SK-N-MC (cell line): ENCODE measurements at regions not wholly inside any gene's neighbourhood (a gene's known extent, or its start where the extent isn't known, plus 50 kb on each side); places are given as distances from the start of the nearest gene placed in this dataset.

ENCODE experiments used
- DNase-seq: peaks from one replicate; pipeline ENCODE4 v3.0.0-alpha.2; 2011; ENCODE audit warnings: low read depth, low spot score
- H3K27ac ChIP-seq: fragments of 200-600 bp; sonication (generic); 2 replicates; pipeline ENCODE4 v1.5.1; 2016; ENCODE audit warnings: mixed run types
- H3K36me3 ChIP-seq: fragments of 200-600 bp; sonication (generic); 2 replicates; pipeline ENCODE4 v1.6.1; 2017; ENCODE audit warnings: antibody characterized with exemption, low read length, mixed read lengths; ENCODE audit not compliant: insufficient read depth
- H3K4me3 ChIP-seq: fragments of 200-600 bp; sonication (generic); 2 replicates; pipeline ENCODE4 v1.5.1; 2016
- H3K9ac ChIP-seq: fragments of 200-600 bp; sonication (generic); 2 replicates; pipeline ENCODE4 v1.8.0; 2017; ENCODE audit warnings: mixed run types, mixed read lengths; ENCODE audit not compliant: insufficient read length
- H3K9me3 ChIP-seq: fragments of 200-600 bp; sonication (generic); 2 replicates; pipeline ENCODE4 v1.6.1; 2017; ENCODE audit warnings: low read depth, mild to moderate bottlenecking, antibody characterized with exemption, low read length, moderate library complexity, mixed read lengths
- EZH2 ChIP-seq: fragments of 200-600 bp; sonication (generic); IDR thresholded peaks from one replicate; pipeline ENCODE4 v1.6.1; 2017; ENCODE audit warnings: antibody characterized with exemption
- FOXP2 ChIP-seq: optimal IDR thresholded peaks from 2 replicates; pipeline ENCODE3; 2011; ENCODE audit warnings: mild to moderate bottlenecking, moderate library complexity; ENCODE audit not compliant: insufficient read depth; ENCODE audit errors: extremely low read length, control extremely low read depth
- POLR2AphosphoS5 ChIP-seq: IDR thresholded peaks from 2 replicates; pipeline ENCODE4 v1.6.1; 2012; ENCODE audit warnings: mild to moderate bottlenecking, low read depth, low read length, borderline replicate concordance

- no peak for DNase-seq
- H3K27ac ChIP-seq: no peak overlapping the region
Measured at GRCh38 chr6:126945812-126946360, 172.6 kb upstream of the RSPO3 start.

GRCh38 chr6:126947070-126947469 lies 171.4 kb upstream of the RSPO3 start:
- TF ChIP-seq FOXP2 (no peak), POLR2AphosphoS5 (no peak), EZH2 (no peak)
- Histone ChIP-seq H3K36me3 (no peaks in the 10 kb centered on the region), H3K4me3 (no peak overlapping the region), H3K27ac (no peak overlapping the region), H3K9ac (no peak overlapping the region), H3K9me3 (no peaks in the 10 kb centered on the region)
- no peak for DNase-seq

More at GRCh38 chr6:126945812-126946360, 172.6 kb upstream of the RSPO3 start:
- Histone ChIP-seq H3K9me3 (no peaks in the 10 kb centered on the region), H3K4me3 (no peak overlapping the region), H3K9ac (no peak overlapping the region), H3K36me3 (no peaks in the 10 kb centered on the region)
- TF ChIP-seq EZH2 (no peak), POLR2AphosphoS5 (no peak), FOXP2 (no peak)

- TF ChIP-seq EZH2 (no peak), FOXP2 (no peak), POLR2AphosphoS5 (no peak)
- H3K9ac ChIP-seq: no peak overlapping the region
- DNase-seq: no peak
- no peak overlapping the region for H3K4me3 ChIP-seq
- H3K9me3 ChIP-seq: no peaks in the 10 kb centered on the region
- no peaks in the 10 kb centered on the region for H3K36me3 ChIP-seq
- H3K27ac ChIP-seq: no peak overlapping the region
Measured at GRCh38 chr6:126949786-126950185, 168.7 kb upstream of the RSPO3 start.

- Histone ChIP-seq H3K9me3 (no peaks in the 10 kb centered on the region), H3K4me3 (no peak overlapping the region), H3K36me3 (no peaks in the 10 kb centered on the region), H3K27ac (no peak overlapping the region), H3K9ac (no peak overlapping the region)
- DNase-seq: no peak
- TF ChIP-seq POLR2AphosphoS5 (no peak), EZH2 (no peak), FOXP2 (no peak)
Measured at GRCh38 chr6:126955621-126956020, 162.8 kb upstream of the RSPO3 start.

GRCh38 chr6:126957721-126958120 lies 160.8 kb upstream of the RSPO3 start:
- Histone ChIP-seq H3K27ac (no peak overlapping the region), H3K4me3 (no peak overlapping the region), H3K36me3 (no peaks in the 10 kb centered on the region), H3K9me3 (no peaks in the 10 kb centered on the region), H3K9ac (no peak overlapping the region)
- no peak for TF ChIP-seq POLR2AphosphoS5
- TF ChIP-seq FOXP2: no peak
- TF ChIP-seq EZH2: no peak
- no peak for DNase-seq

- DNase-seq: no peak
- Histone ChIP-seq H3K36me3 (no peaks in the 10 kb centered on the region), H3K9ac (no peak overlapping the region), H3K27ac (no peak overlapping the region), H3K4me3 (no peak overlapping the region), H3K9me3 (no peaks in the 10 kb centered on the region)
- no peak for TF ChIP-seq EZH2
- TF ChIP-seq FOXP2: no peak
- no peak for TF ChIP-seq POLR2AphosphoS5
Measured at GRCh38 chr6:126959765-126960164, 158.7 kb upstream of the RSPO3 start.

GRCh38 chr6:126963077-126963809 lies 155.2 kb upstream of the RSPO3 start:
- Histone ChIP-seq H3K36me3 (no peaks in the 10 kb centered on the region), H3K9ac (no peak overlapping the region), H3K9me3 (no peaks in the 10 kb centered on the region), H3K27ac (no peak overlapping the region), H3K4me3 (no peak overlapping the region)
- no peak for DNase-seq
- TF ChIP-seq FOXP2 (no peak), EZH2 (no peak)

- TF ChIP-seq POLR2AphosphoS5 (no peak), EZH2 (no peak), FOXP2 (no peak)
- H3K9ac ChIP-seq: no peak overlapping the region
- H3K9me3 ChIP-seq: no peaks in the 10 kb centered on the region
- H3K4me3 ChIP-seq: no peak overlapping the region
- DNase-seq: no peak
- no peaks in the 10 kb centered on the region for H3K36me3 ChIP-seq
- no peak overlapping the region for H3K27ac ChIP-seq
Measured at GRCh38 chr6:126967296-126968005, 151.0 kb upstream of the RSPO3 start.
